H1 (cell line): ENCODE measurements at regions not wholly inside any gene's neighbourhood (a gene's known extent, or its start where the extent isn't known, plus 50 kb on each side); places are given as distances from the start of the nearest gene placed in this dataset.

ENCODE experiments used
- CTCF ChIA-PET: fragments of 300-600 bp; sonication (Branson Sonifier 250); formaldehyde crosslinking; loops from one replicate; lab custom pipeline; 2021; ENCODE audit not compliant: partially characterized antibody; lab: Charles Lee
- POLR2A ChIA-PET: fragments of 300-600 bp; sonication (Branson Sonifier 250); formaldehyde crosslinking; loops from one replicate; lab custom pipeline; 2021; ENCODE audit warnings: inconsistent platforms; ENCODE audit not compliant: partially characterized antibody; lab: Charles Lee
- DNase-seq, 2 experiments: peaks; one replicate each; pipeline versions ENCODE4 v3.0.0 to v3.0.0-alpha.2; 2010 to 2022; ENCODE audit warnings: low spot score in 2 of 2, low read depth in 1 of 2, mixed read lengths in 1 of 2
- FAIRE-seq: peaks from 2 replicates; lab custom pipeline; 2011; peaks lifted over from hg19 to GRCh38; lab: Jason Lieb, UNC
- H2AFZ ChIP-seq: 2 replicates; pipeline ENCODE4 v1.8.1; 2012; ENCODE audit warnings: low read length, inconsistent platforms
- H2AK5ac ChIP-seq: 2 replicates; pipeline ENCODE4 v1.6.1; 2013; ENCODE audit warnings: low read depth, low read length
- H2BK120ac ChIP-seq: replicated peaks from 2 replicates; pipeline ENCODE3; 2013; ENCODE audit warnings: low read depth, low read length, inconsistent platforms
- H2BK12ac ChIP-seq: 2 replicates; pipeline ENCODE4 v1.6.1; 2013; ENCODE audit warnings: low read depth, low read length
- H2BK15ac ChIP-seq: 2 replicates; pipeline ENCODE4 v1.6.1; 2013; ENCODE audit warnings: low read length
- H2BK20ac ChIP-seq: 2 replicates; pipeline ENCODE4 v1.6.1; 2013; ENCODE audit warnings: low read length
- H2BK5ac ChIP-seq: 2 replicates; pipeline ENCODE4 v1.6.1; 2013; ENCODE audit warnings: low read depth, low read length
- H3K14ac ChIP-seq: 2 replicates; pipeline ENCODE4 v1.6.1; 2013; ENCODE audit warnings: inconsistent platforms; ENCODE audit not compliant: insufficient read length
- H3K18ac ChIP-seq: 2 replicates; pipeline ENCODE4 v1.6.1; 2013; ENCODE audit warnings: low read length; ENCODE audit errors: extremely low read depth
- H3K23ac ChIP-seq: 2 replicates; pipeline ENCODE4 v1.6.1; 2013; ENCODE audit warnings: inconsistent platforms; ENCODE audit not compliant: insufficient read length
- H3K23me2 ChIP-seq: 2 replicates; pipeline ENCODE4 v1.6.1; 2013; ENCODE audit warnings: low read depth, low read length
- H3K27ac ChIP-seq: 2 replicates; pipeline ENCODE4 v1.6.1; 2011; ENCODE audit warnings: low read depth, low read length, inconsistent platforms
- H3K27me3 ChIP-seq, 4 experiments: replicated peaks in 1 of 4; 1 replicate in 1 of 4; 2 replicates in 3 of 4; pipeline versions ENCODE4 v1.6.1 to v1.8.1; 2011 to 2013; ENCODE audit warnings: low read length in 3 of 4, mild to moderate bottlenecking in 3 of 4, inconsistent platforms in 2 of 4, mixed read lengths in 2 of 4, moderate library complexity in 1 of 4; ENCODE audit not compliant: control insufficient read depth in 3 of 4, insufficient read depth in 3 of 4; ENCODE audit errors: extremely low read depth in 1 of 4
- H3K36me3 ChIP-seq, 4 experiments: 2 replicates each; pipeline versions ENCODE4 v1.6.1 to v1.8.1; 2011 to 2013; ENCODE audit warnings: mild to moderate bottlenecking in 4 of 4, low read length in 3 of 4, moderate library complexity in 2 of 4, control low read depth in 1 of 4, inconsistent platforms in 1 of 4; ENCODE audit not compliant: insufficient read depth in 4 of 4, control insufficient read depth in 2 of 4
- H3K4ac ChIP-seq: replicated peaks from 2 replicates; pipeline ENCODE3; 2013; ENCODE audit warnings: low read length, low read depth, mixed read lengths, inconsistent platforms; ENCODE audit not compliant: insufficient read length
- H3K4me1 ChIP-seq, 4 experiments: replicated peaks in 1 of 4; 1 replicate in 1 of 4; 2 replicates in 3 of 4; pipeline versions ENCODE4 v1.6.1 to v1.8.1; 2011 to 2013; ENCODE audit warnings: low read length in 3 of 4, inconsistent platforms in 2 of 4, mixed read lengths in 1 of 4; ENCODE audit not compliant: insufficient read depth in 4 of 4, control insufficient read depth in 3 of 4
- H3K4me2 ChIP-seq, 2 experiments: 2 replicates each; pipeline versions ENCODE4 v1.6.1 to v1.8.1; 2011 to 2013; ENCODE audit warnings: low read depth in 2 of 2, low read length in 2 of 2, control low read depth in 1 of 2, inconsistent platforms in 1 of 2, mild to moderate bottlenecking in 1 of 2; ENCODE audit not compliant: insufficient read depth in 1 of 2
- H3K4me3 ChIP-seq, 4 experiments: fragments of 200-600, 300-600 bp in 1 of 4; sonication (generic), shearing (Covaris generic), sonication (Bioruptor Twin) in 1 of 4; 2 replicates each; pipeline versions ENCODE4 v1.5.1 to v1.8.1; 2011 to 2016; ENCODE audit warnings: low read length in 4 of 4, low read depth in 3 of 4, control low read depth in 2 of 4, inconsistent platforms in 2 of 4, mild to moderate bottlenecking in 2 of 4, mixed read lengths in 1 of 4, moderate library complexity in 1 of 4; ENCODE audit not compliant: insufficient read depth in 2 of 4; ENCODE audit errors: extremely low read depth in 1 of 4
- H3K56ac ChIP-seq: replicated peaks from 2 replicates; pipeline ENCODE3; 2013; ENCODE audit warnings: low read depth, mild to moderate bottlenecking, mixed read lengths, low read length, inconsistent platforms; ENCODE audit not compliant: insufficient read length
- H3K79me1 ChIP-seq: 2 replicates; pipeline ENCODE4 v1.6.1; 2013; ENCODE audit warnings: low read depth, low read length, control low read depth
- H3K79me2 ChIP-seq, 2 experiments: 2 replicates each; pipeline versions ENCODE4 v1.6.1 to v1.8.1; 2012 to 2013; ENCODE audit warnings: low read length in 2 of 2, mild to moderate bottlenecking in 2 of 2, inconsistent platforms in 1 of 2; ENCODE audit not compliant: insufficient read depth in 2 of 2, control insufficient read depth in 1 of 2
- H3K9ac ChIP-seq, 4 experiments: replicated peaks in 1 of 4; 1 replicate in 1 of 4; 2 replicates in 3 of 4; pipeline versions ENCODE4 v1.6.1 to v1.8.1; 2011 to 2013; ENCODE audit warnings: low read depth in 3 of 4, low read length in 3 of 4, control low read depth in 2 of 4, mild to moderate bottlenecking in 2 of 4, moderate library complexity in 2 of 4, inconsistent platforms in 1 of 4; ENCODE audit errors: extremely low read depth in 1 of 4
- H3K9me3 ChIP-seq, 2 experiments: 2 replicates each; pipeline versions ENCODE4 v1.6.1 to v1.8.1; 2012 to 2013; ENCODE audit warnings: mild to moderate bottlenecking in 2 of 2, moderate library complexity in 2 of 2, control low read depth in 1 of 2, inconsistent platforms in 1 of 2, low read depth in 1 of 2, low read length in 1 of 2, mixed read lengths in 1 of 2; ENCODE audit not compliant: insufficient read depth in 2 of 2
- H4K20me1 ChIP-seq, 2 experiments: replicated peaks in 1 of 2; 2 replicates each; pipeline versions ENCODE3 to v1.8.1; 2011 to 2013; ENCODE audit warnings: inconsistent platforms in 2 of 2, low read length in 2 of 2, mild to moderate bottlenecking in 1 of 2; ENCODE audit not compliant: insufficient read depth in 2 of 2, control insufficient read depth in 1 of 2
- H4K5ac ChIP-seq: 2 replicates; pipeline ENCODE4 v1.6.1; 2013; ENCODE audit warnings: low read length, low read depth, mixed read lengths, inconsistent platforms; ENCODE audit not compliant: insufficient read length
- H4K8ac ChIP-seq: 2 replicates; pipeline ENCODE4 v1.8.0; 2013; ENCODE audit warnings: mild to moderate bottlenecking, moderate library complexity, low read length, inconsistent platforms; ENCODE audit not compliant: insufficient read depth; ENCODE audit errors: extremely low read depth
- H4K91ac ChIP-seq: replicated peaks from 2 replicates; pipeline ENCODE3; 2013; ENCODE audit warnings: low read length, mixed read lengths, inconsistent platforms; ENCODE audit not compliant: insufficient read length
- CREB1 ChIP-seq: IDR thresholded peaks from 2 replicates; pipeline ENCODE4 v1.6.1; 2012; ENCODE audit warnings: inconsistent platforms
- CTCF ChIP-seq, 3 experiments: IDR thresholded peaks; 1 replicate in 2 of 3; 2 replicates in 1 of 3; pipeline versions ENCODE4 v1.5.1 to v1.6.1; 2011; ENCODE audit warnings: low read length in 3 of 3, mild to moderate bottlenecking in 3 of 3, inconsistent platforms in 2 of 3, low read depth in 1 of 3, moderate library complexity in 1 of 3; ENCODE audit not compliant: insufficient read depth in 1 of 3; ENCODE audit errors: control extremely low read depth in 1 of 3
- WGBS, 2 experiments: shearing (Covaris generic) in 1 of 2; methylation state at CpG; one replicate each; pipeline versions ENCODE4 v1.1.6 to v1.1.7; 2013 to 2015; ENCODE audit warnings: low lambda C conversion rate in 2 of 2, mixed read lengths in 2 of 2, inconsistent platforms in 1 of 2, low coverage in 1 of 2, missing lambda C conversion rate in 1 of 2; ENCODE audit not compliant: insufficient replicate concordance in 2 of 2, insufficient coverage in 1 of 2, insufficient read length in 1 of 2; ENCODE audit errors: extremely low coverage in 1 of 2, missing lambda C conversion rate in 1 of 2; 5-methylcytosine and 5-hydroxymethylcytosine counted together

GRCh38 chr13:87302931-87303330 lies 368.2 kb upstream of the SLITRK5 start:
- Histone ChIP-seq H3K4ac (no peak overlapping the region), H3K23ac (no peak overlapping the region), H2BK5ac (no peak overlapping the region), H3K27ac (no peak overlapping the region), H3K9me3 (no peaks in the 10 kb centered on the region), H2AK5ac (no peak overlapping the region), H3K79me2 (no peaks in the 10 kb centered on the region), H3K36me3 (no peaks in the 10 kb centered on the region), H3K14ac (no peak overlapping the region), H3K18ac (no peak overlapping the region), H2BK20ac (no peak overlapping the region), H3K4me3 (no peak overlapping the region), H4K20me1 (no peaks in the 10 kb centered on the region), H4K8ac (no peak overlapping the region), H3K4me2 (no peak overlapping the region), H3K56ac (no peak overlapping the region), H3K9ac (no peak overlapping the region), H4K5ac (no peak overlapping the region), H4K91ac (no peak overlapping the region), H3K4me1 (no peaks in the 10 kb centered on the region), H2BK15ac (no peak overlapping the region), H2AFZ (no peak overlapping the region), H2BK120ac (no peak overlapping the region), H2BK12ac (no peak overlapping the region), H3K79me1 (no peaks in the 10 kb centered on the region), H3K27me3 (no peaks in the 10 kb centered on the region), H3K23me2 (no peaks in the 10 kb centered on the region)
- POLR2A ChIA-PET = no interaction called here
- CTCF ChIA-PET = no interaction called here
- TF ChIP-seq CREB1 (no peak), CTCF (IDR thresholded peaks at IDR 0.05; ENCODE audit: control extremely low read depth in 1 of 3, insufficient read depth in 1 of 3, low read depth in 1 of 3, low read length in 3 of 3) (no peak)
- WGBS, 2 experiments = 78% methylated on average over 1 of the region's 1 CpG; no CpG with 5 or more reads in 1 of the 2 experiments
- DNase-seq = no peak
- no peak for FAIRE-seq
